ENCODE measurements at regions not wholly inside any gene's neighbourhood (a gene's known extent, or its start where the extent isn't known, plus 50 kb on each side); places are given as distances from the start of the nearest gene placed in this dataset.

GRCh38 chr18:38045845-38046244 lies 480.2 kb upstream of the CELF4 start:
- TF ChIP-seq CTCF (conservative IDR thresholded peaks at IDR 0.05 in 1 of 2, IDR thresholded peaks at IDR 0.05 in 1 of 2; ENCODE audit: extremely low read depth in 1 of 2, insufficient read depth in 1 of 2, low read depth in 1 of 2, low read length in 2 of 2) (no peak), EZH2 (IDR thresholded peaks at IDR 0.05; ENCODE audit: borderline replicate concordance, low read length) (no peak)
